ENCODE measurements at regions not wholly inside any gene's neighbourhood (a gene's known extent, or its start where the extent isn't known, plus 50 kb on each side); places are given as distances from the start of the nearest gene placed in this dataset.

- DNase-seq = no peak
Observed at GRCh38 chr19:32195706-32196610, 149.5 kb upstream of the ZNF507 start.

- DNase-seq = no peak
Observed at GRCh38 chr19:32196690-32197420, 148.6 kb upstream of the ZNF507 start.

DNA sequence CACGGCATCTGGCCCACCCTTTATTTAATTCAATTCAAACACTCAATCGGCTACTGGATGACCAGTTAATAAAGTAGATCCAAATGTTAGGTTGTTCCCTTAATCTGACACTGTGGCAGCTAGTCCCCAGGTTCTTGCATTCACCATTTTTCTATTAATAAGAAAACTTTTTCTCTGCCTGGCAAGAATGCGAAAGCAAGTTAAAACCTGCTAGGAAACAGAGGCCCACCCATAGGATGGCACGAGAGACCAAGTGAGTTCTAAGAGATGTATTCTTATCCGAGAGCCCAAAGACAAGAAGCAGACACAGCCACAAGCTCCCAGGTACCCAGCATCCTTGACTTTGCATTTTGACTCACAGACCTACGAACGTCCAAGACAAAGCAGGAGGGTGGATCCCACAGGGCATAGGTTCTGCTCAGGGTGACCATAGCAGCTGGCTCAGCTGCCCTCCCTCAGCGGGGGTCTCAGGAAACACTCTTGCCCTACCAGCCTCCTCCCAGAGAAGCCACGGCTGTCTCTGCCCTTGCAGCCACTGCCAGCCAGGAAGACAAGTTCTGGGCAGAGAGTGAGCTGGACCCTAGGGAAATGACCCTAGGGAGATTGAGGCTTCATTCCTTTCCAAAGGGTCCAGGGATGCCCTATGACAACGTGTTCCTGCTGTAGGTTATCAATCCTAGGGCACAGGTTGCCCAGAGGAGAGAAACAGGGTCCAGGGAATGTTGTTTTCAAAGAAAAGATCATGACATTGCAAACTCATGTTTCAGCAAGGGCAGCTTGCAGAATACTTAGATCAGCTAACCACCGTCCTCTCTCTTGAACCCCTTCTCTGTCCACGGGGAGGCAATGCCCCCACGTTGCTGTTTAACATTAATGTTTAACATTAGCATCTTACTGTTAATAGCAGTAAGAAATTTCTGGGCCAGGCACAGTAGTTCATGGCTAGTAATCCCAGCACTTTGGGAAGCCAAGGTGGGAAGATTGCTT, 147.2 kb upstream of the ZNF507 start:
- DNase-seq = no peak

GRCh38 chr19:32199501-32200040, 145.8 kb upstream of the ZNF507 start:
- no peak for DNase-seq

- no peak for DNase-seq
Observed at GRCh38 chr19:32200312-32201038, 144.9 kb upstream of the ZNF507 start.

DNA sequence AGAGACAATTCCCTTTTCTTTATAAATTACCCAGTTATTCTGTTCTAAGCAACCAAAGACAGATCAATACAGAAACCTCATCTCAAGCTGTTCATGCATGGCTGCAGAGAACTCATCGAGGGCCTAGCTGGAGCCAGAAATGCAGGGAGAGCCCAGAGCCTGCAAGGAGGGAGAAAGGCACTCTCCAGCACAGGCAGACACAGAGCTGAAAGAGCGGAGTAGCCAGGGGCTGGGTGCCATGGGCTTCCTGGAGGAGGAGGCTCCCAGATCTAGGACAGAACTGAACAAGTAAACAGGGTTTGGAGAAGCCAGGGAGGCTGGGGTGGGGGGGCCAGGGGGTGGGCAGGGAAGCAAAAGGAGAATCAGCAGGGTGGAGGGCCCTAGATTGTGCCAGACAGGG, 144.2 kb upstream of the ZNF507 start:
- DNase-seq = no peak

DNA sequence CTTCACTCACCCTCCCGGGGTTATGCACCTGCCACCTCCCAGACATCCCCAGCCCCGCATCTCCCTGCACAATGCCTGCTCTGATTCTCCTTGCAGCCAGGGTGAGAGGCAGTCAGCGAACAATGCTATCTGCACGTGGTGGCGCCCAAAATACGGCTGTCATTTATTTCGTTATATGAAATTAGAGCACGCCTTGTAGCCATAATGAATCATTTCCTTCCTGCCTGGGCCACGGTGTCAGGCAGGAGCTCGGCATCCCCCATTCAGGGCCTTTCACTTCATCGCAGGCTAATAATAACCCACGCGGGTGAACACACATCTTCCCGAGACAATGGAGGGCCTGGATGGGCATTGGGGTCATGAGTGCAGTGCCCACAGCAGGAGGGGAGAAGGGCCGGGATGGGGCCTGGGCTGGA, 143.8 kb upstream of the ZNF507 start:
- no peak for DNase-seq

DNA sequence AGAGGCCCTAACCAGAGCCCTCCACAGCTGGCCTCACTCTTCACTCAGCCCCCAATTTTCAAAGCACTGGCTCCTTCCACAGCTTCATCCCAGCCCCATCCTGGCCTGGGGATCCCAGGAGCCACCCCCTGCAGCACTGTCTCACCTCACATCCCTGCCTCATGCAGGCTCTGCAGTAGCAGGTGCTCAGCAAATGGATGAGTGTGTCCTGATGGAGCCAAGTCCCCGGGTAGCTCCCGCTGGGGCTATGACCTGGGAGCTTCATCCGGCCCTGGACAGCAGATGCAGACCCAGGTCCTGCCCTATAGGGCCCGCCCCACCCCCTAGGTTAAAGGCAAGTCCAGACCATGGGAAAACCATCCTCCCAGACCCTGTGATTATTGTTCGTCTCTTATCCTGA, 143.2 kb upstream of the ZNF507 start:
- DNase-seq = no peak

DNA sequence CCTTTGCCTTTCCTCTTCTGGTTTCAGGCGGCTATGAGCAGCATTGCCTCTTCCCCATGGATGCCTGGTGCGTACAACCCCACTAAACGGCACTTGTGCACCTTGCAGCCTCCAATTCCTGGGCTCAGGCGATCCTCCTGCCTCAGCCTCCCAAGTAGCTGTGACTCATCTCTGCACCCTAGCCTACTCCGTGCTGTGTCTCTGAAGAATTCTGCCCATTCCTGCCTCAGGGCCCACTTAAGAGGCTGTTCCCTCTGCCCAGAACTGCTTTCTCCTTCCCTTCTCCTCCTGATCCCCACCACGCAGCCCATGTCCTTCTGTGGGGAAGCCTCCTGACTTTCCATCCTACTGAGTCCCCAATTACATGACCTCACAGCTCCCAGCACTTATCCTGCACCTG, 142.2 kb upstream of the ZNF507 start:
- no peak for DNase-seq

- no peak for DNase-seq
Observed at GRCh38 chr19:32206065-32206464, 139.3 kb upstream of the ZNF507 start.

DNA sequence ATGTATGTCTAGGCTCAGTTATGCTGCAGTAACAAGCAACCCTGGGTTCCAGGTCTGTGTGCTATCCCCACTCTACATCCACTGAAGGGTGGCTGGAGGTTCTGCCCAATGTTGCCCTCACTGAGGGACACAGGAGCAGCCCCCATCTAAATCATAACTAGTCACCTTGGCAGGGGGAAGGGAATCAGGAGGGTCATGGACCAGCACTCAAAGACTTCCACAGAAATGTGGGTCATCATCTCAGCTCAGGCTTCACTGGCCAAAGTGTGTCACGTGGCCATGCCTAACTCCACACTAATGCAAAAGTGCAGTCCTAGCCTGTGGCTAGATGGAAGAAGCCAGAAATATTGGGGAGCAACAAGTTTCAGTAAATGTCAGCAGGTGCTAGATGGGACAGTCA, 137.3 kb upstream of the ZNF507 start:
- no peak for DNase-seq

DNA sequence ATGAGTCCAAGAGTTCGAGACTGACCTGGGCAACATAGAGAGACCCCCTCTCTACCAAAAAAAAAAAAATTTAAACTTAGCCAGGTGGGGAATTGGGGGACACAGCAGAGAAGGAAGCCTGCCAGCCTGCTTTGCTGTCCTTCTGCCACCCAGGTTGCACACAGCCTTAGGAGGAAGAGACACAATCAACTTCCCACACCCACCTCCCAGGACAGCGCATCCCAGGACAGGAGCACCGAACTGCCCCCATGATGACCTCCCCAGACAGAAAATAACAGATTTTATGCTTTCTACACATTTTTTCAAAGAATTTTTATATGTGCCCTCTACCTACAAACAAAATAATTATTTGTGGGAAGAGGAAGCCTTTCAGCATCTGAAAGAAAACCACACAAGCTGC, 126.0 kb upstream of the ZNF507 start:
- DNase-seq = no peak

- DNase-seq = no peak
Observed at GRCh38 chr19:32219881-32220472, 125.4 kb upstream of the ZNF507 start.

GRCh38 chr19:32220951-32221350, 124.5 kb upstream of the ZNF507 start:
- no peak for DNase-seq

- DNase-seq = no peak
Observed at GRCh38 chr19:32222556-32222955, 122.9 kb upstream of the ZNF507 start.

DNA sequence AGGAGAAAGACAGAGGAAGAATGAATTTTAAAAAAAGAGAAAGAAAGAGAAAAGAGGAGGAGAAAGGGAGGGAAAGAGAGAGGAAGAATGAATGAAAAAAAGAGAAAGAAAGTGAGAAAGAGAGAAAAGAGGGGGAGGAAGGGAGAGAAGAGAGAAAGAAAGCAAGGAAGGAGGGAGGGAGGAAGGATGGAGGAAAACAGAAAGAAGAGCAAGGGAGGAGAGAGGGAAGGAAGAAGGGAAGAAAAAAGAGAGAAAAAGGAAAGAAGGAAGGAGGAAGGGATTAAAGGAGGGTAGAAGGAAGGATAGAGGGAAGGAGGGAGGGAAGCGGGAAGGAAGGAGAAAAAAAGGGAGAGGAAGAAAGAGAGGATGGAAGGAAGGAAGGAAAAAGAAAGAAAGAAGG, 122.3 kb upstream of the ZNF507 start:
- DNase-seq = no peak

DNA sequence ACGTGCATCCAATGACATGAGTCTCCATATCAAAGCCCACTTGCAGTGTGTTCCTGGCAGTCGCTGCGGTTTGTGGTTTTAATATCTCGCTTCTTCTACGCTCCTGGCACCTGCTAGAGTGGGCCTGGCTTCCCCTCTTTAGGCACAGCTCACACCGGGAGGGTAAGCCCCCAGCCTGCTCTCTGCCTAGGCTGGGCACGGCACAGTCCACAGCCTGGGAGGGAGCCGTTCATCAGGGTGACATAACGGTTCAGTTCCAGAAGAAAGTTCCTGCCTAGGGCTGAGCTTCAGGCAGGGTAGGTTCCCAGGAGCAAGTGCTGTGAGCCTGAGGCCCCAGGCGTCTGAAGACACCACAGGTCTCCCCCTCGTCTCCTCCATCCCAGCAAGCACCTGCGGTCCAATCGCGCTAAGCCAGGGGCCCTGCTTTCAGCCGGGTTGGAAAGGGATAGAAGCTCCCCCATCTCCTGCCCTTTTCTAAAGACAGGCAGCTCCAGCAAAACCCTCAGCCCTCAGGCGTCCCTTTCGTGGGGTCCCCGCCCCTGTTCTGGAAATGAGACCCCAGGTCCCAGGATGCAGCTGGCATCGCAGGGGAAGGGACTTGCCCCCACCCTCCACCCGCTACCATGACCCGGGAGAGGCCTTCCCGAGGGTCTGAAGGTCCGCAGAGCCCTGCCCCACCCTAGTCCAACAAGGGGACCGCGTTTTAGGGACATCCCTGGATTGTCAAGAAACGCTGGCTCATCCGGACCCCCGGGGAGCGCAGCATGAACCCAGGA, 121.6 kb upstream of the ZNF507 start:
- DNase-seq = no peak

DNA sequence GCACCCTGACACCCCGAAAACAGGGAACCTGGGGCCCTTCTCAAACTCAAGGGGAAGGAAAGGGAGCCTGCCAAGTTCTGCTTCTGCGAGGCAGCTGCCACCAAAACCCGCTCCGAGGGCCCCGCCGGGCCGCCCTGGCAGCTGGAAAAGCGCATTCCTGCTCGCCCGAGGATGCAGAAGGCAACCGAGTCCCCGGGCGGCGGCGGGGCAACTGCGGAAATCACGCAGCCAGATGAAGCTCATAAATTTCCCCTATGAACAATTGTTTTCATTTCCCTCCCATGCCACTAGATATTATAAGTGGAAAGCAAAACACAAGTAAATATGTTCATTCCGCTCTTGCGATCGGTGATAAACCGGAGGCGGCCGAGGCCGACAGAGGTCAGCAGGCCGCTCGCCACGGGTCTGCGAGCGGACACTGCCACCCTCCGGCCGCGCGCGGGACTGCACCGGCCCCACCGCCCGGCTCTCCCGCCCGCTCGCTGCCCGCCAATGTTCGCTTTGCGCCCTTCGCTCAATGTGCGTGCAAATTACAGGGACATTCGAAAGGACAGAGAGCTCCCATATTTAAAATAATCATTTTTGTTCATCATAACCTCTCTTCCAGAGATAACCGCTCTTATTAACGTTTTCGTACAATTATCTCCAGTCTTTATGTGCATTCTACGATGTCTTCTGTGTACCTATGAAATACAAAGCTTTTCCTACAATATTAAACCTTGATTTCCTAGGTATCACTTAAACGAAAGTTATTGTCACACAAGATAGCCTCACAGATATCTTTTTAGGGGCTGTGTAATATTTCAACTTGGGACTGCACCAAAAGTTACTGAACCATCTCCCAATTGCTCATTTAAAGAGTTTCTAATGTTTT, 120.8 kb upstream of the ZNF507 start:
- peak; percentile 37 for DNase-seq

- no peak for DNase-seq
Observed at GRCh38 chr19:32227561-32228165, 117.7 kb upstream of the ZNF507 start.
